A549 (cell line): ENCODE measurements at regions not wholly inside any gene's neighbourhood (a gene's known extent, or its start where the extent isn't known, plus 50 kb on each side); places are given as distances from the start of the nearest gene placed in this dataset.

Experiments used
- ATAC-seq, 2 experiments: fragments of 200-7000 bp in 1 of 2; fragments of >200 bp in 1 of 2; cut with Nextera tagmentation in 1 of 2; cut with Tn5 transposase in 1 of 2; 3 replicates each; pipeline versions ENCODE4 v1.8.0 to v1.9.1; 2018 to 2020; ENCODE audit warnings: mild to moderate bottlenecking in 1 of 2, moderate library complexity in 1 of 2
- CTCF ChIA-PET: fragments of 300-600 bp; sonication (Branson Sonifier 250); formaldehyde crosslinking; extraction: SDS; loops from one replicate; lab custom pipeline; 2021; ENCODE audit warnings: antibody characterized with exemption, inconsistent platforms; lab: Yijun Ruan, JAX
- POLR2A ChIA-PET: fragments of 350-600 bp; formaldehyde crosslinking; extraction: SDS; loops from one replicate; lab custom pipeline; 2021; ENCODE audit warnings: antibody characterized with exemption, inconsistent platforms; lab: Yijun Ruan, JAX
- DNase-seq, 2 experiments: peaks; one replicate each; pipeline versions ENCODE4 v3.0.0 to v3.0.0-alpha.2; 2011 to 2016; ENCODE audit warnings: low read depth in 1 of 2, low spot score in 1 of 2
- FAIRE-seq: peaks from 2 replicates; lab custom pipeline; 2011; peaks lifted over from hg19 to GRCh38; lab: Jason Lieb, UNC
- H3K27ac ChIP-seq, 2 experiments: fragments of >200 bp; sonication (Bioruptor Twin); formaldehyde crosslinking; 3 replicates each; pipeline ENCODE4 v1.5.1; 2016 to 2017
- H3K4me1 ChIP-seq: fragments of >200 bp; sonication (Bioruptor Twin); formaldehyde crosslinking; 3 replicates; pipeline ENCODE4 v1.6.1; 2016
- H3K4me2 ChIP-seq: fragments of >200 bp; sonication (Bioruptor Twin); formaldehyde crosslinking; 3 replicates; pipeline ENCODE4 v1.6.1; 2016
- H3K4me3 ChIP-seq: fragments of >200 bp; sonication (Bioruptor Twin); formaldehyde crosslinking; 3 replicates; pipeline ENCODE4 v1.5.1; 2016
- H3K9me3 ChIP-seq: fragments of >200 bp; sonication (Bioruptor Twin); formaldehyde crosslinking; 3 replicates; pipeline ENCODE4 v1.6.1; 2016
- BHLHE40 ChIP-seq: IDR thresholded peaks from 2 replicates; pipeline ENCODE4 v1.6.1; 2012; ENCODE audit warnings: low read depth, low read length, inconsistent platforms
- CBX2 ChIP-seq: fragments of 200-600 bp; sonication (generic); IDR thresholded peaks from 2 replicates; pipeline ENCODE4 v1.6.1; 2016; ENCODE audit warnings: low read depth, mild to moderate bottlenecking, borderline replicate concordance
- CBX8 ChIP-seq: fragments of 200-600 bp; sonication (generic); IDR thresholded peaks from 2 replicates; pipeline ENCODE4 v1.6.1; 2016
- CHD4 ChIP-seq: fragments of 200-600 bp; sonication (generic); IDR thresholded peaks from 2 replicates; pipeline ENCODE4 v1.6.1; 2016; ENCODE audit warnings: antibody characterized with exemption, mild to moderate bottlenecking, borderline replicate concordance
- FOSL2 ChIP-seq, 2 experiments: fragments of 450-650 bp in 1 of 2; fragments of >200 bp in 1 of 2; sonication (Bioruptor Twin) in 1 of 2; formaldehyde crosslinking; IDR thresholded peaks; 2 replicates each; pipeline versions ENCODE4 v1.5.0 to v1.6.1; 2016 to 2020; ENCODE audit warnings: mild to moderate bottlenecking in 1 of 2, moderate library complexity in 1 of 2
- GATA3 ChIP-seq: IDR thresholded peaks from 2 replicates; pipeline ENCODE4 v1.6.1; 2012; ENCODE audit warnings: borderline replicate concordance
- HEYL ChIP-seq: fragments of 250-450 bp; sonication (Bioruptor Pico); IDR thresholded peaks from 2 replicates; pipeline ENCODE4 v1.8.0; 2021; ENCODE audit warnings: mild to moderate bottlenecking, moderate library complexity
- HOXA7 ChIP-seq: fragments of 250-450 bp; sonication (Bioruptor Pico); IDR thresholded peaks from 2 replicates; pipeline ENCODE4 v1.5.0; 2020; ENCODE audit warnings: mild to moderate bottlenecking, moderate library complexity
- HOXB5 ChIP-seq: fragments of 250-450 bp; sonication (Bioruptor Pico); IDR thresholded peaks from 2 replicates; pipeline ENCODE4 v1.5.0; 2020; ENCODE audit warnings: mild to moderate bottlenecking, moderate library complexity
- JUN ChIP-seq, 2 experiments: fragments of >200 bp; sonication (Bioruptor Twin); formaldehyde crosslinking; IDR thresholded peaks; 2 replicates in 1 of 2; 3 replicates in 1 of 2; pipeline ENCODE4 v1.6.1; 2016 to 2017
- KDM5A ChIP-seq: fragments of 200-600 bp; sonication (generic); IDR thresholded peaks from 2 replicates; pipeline ENCODE4 v1.6.1; 2016; ENCODE audit warnings: antibody characterized with exemption, mild to moderate bottlenecking
- MAFK ChIP-seq: fragments of 450-650 bp; IDR thresholded peaks from 2 replicates; pipeline ENCODE4 v1.6.1; 2014; ENCODE audit not compliant: partially characterized antibody
- MAZ ChIP-seq: fragments of 150-350 bp; IDR thresholded peaks from 2 replicates; pipeline ENCODE4 v1.6.1; 2014; ENCODE audit warnings: antibody characterized with exemption, low read depth, low read length, borderline replicate concordance
- RARB ChIP-seq: fragments of 250-450 bp; sonication (Bioruptor Pico); IDR thresholded peaks from 2 replicates; pipeline ENCODE4 v1.8.0; 2021; ENCODE audit warnings: mild to moderate bottlenecking, moderate library complexity
- RFX5 ChIP-seq: fragments of 450-650 bp; IDR thresholded peaks from 2 replicates; pipeline ENCODE4 v1.7.1; 2014; ENCODE audit warnings: antibody characterized with exemption, mild to moderate bottlenecking, moderate library complexity
- RNF2 ChIP-seq: fragments of 200-600 bp; sonication (generic); IDR thresholded peaks from 2 replicates; pipeline ENCODE4 v1.6.1; 2016; ENCODE audit warnings: low read depth, mild to moderate bottlenecking, antibody characterized with exemption, moderate library complexity, borderline replicate concordance
- SMC3 ChIP-seq: fragments of >200 bp; sonication (Bioruptor Twin); formaldehyde crosslinking; IDR thresholded peaks from 3 replicates; pipeline ENCODE4 v1.6.1; 2018; ENCODE audit warnings: inconsistent platforms
- TFCP2L1 ChIP-seq: fragments of 250-450 bp; sonication (Bioruptor Pico); IDR thresholded peaks from 2 replicates; pipeline ENCODE4 v1.5.0; 2021; ENCODE audit warnings: mild to moderate bottlenecking
- ZC3H11A ChIP-seq: fragments of 450-650 bp; IDR thresholded peaks from 2 replicates; pipeline ENCODE4 v1.6.1; 2014; ENCODE audit warnings: antibody characterized with exemption, mild to moderate bottlenecking
- ZFP36 ChIP-seq: fragments of 450-650 bp; IDR thresholded peaks from 2 replicates; pipeline ENCODE4 v1.6.1; 2014; ENCODE audit warnings: borderline replicate concordance; ENCODE audit not compliant: partially characterized antibody
- WGBS: methylation state at CpG from one replicate; pipeline ENCODE4 v1.1.6; 2017; ENCODE audit errors: missing lambda C conversion rate; 5-methylcytosine and 5-hydroxymethylcytosine counted together
- TF ChIP-seq, protein P1 (sequence below): fragments of 250-450 bp; sonication (Bioruptor Pico); IDR thresholded peaks from 2 replicates; pipeline ENCODE4 v1.5.0; 2021; ENCODE audit warnings: mild to moderate bottlenecking, moderate library complexity, borderline replicate concordance
- TF ChIP-seq, protein P2 (sequence below): fragments of 450-650 bp; IDR thresholded peaks from 2 replicates; pipeline ENCODE4 v1.6.1; 2014; ENCODE audit warnings: antibody characterized with exemption
- TF ChIP-seq, protein P3 (sequence below): fragments of 150-350 bp; IDR thresholded peaks from 2 replicates; pipeline ENCODE4 v1.6.1; 2014; ENCODE audit warnings: low read depth, mild to moderate bottlenecking, low read length
- TF ChIP-seq, protein P4 (sequence below): fragments of >200 bp; sonication (Bioruptor Twin); formaldehyde crosslinking; IDR thresholded peaks from 3 replicates; pipeline ENCODE4 v1.6.1; 2016
- TF ChIP-seq, protein P5 (sequence below): IDR thresholded peaks from 2 replicates; pipeline ENCODE4 v1.6.1; 2012
- TF ChIP-seq, protein P6 (sequence below): fragments of >200 bp; sonication (Bioruptor Twin); formaldehyde crosslinking; IDR thresholded peaks from 2 replicates; pipeline ENCODE4 v1.6.1; 2016
- TF ChIP-seq, protein P7 (sequence below): fragments of 250-450 bp; sonication (Bioruptor Pico); IDR thresholded peaks from 2 replicates; pipeline ENCODE4 v1.5.0; 2020; ENCODE audit warnings: low read depth, mild to moderate bottlenecking, moderate library complexity

DNA sequence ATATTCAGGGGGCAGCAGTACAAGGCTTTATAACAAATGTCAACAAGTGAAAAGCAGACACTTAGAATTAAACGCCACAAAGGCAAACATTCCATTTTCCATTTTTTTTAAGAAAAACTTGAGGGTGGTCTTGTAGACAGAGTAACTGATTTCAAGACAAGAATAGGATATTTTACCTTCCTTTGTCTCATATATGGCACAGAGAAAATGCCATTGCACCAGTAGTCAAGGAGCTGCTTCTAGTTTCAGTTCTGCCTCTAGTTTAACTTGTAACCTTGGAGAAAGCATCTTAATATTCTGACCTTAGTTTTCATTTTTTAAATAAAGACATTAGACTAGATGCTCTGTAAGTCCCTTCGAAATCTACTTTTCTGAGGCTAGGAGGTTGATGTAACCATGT, 355.3 kb upstream of the KCNN2 start:
- Histone ChIP-seq H3K4me2 (no peak overlapping the region), H3K4me1 (no peaks in the 10 kb centered on the region), H3K4me3 (no peak overlapping the region), H3K9me3 (no peaks in the 10 kb centered on the region), H3K27ac (no peak overlapping the region)
- no peak for TF ChIP-seq GATA3
- no peak for TF ChIP-seq CHD4
- no peak for TF ChIP-seq BHLHE40
- TF ChIP-seq, protein P1, sequence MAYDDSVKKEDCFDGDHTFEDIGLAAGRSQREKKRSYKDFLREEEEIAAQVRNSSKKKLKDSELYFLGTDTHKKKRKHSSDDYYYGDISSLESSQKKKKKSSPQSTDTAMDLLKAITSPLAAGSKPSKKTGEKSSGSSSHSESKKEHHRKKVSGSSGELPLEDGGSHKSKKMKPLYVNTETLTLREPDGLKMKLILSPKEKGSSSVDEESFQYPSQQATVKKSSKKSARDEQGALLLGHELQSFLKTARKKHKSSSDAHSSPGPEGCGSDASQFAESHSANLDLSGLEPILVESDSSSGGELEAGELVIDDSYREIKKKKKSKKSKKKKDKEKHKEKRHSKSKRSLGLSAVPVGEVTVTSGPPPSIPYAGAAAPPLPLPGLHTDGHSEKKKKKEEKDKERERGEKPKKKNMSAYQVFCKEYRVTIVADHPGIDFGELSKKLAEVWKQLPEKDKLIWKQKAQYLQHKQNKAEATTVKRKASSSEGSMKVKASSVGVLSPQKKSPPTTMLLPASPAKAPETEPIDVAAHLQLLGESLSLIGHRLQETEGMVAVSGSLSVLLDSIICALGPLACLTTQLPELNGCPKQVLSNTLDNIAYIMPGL (CRISPR knock-in tag) = no peak
- TF ChIP-seq CBX2 = no peak
- ChIA-PET CTCF (no interaction called here), POLR2A (no interaction called here)
- ATAC-seq = no peak
- no peak for DNase-seq
- FAIRE-seq = no peak
- whole genome bisulfite sequencing = 0% methylated on average over 2 of the region's 2 CpGs

DNA sequence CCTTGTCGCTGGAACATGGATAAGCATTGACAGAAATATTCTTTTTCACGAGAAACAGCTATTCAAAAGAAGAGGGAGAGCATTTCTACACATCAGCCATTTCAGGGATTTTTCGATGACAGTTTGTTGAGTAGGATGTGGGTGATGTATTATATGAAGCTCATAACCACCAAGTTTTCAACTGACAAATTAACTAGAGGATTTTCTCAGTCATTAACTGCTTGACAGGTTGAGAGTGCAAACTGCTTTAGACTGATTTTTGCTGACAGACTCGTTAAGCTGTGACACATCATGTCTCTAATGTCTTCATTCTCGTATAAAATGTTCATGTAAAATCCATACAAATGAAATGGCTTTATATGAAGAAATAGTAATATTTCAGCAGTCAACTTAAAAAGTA, 354.2 kb upstream of the KCNN2 start:
- Histone ChIP-seq H3K27ac (no peak overlapping the region), H3K4me2 (no peak overlapping the region), H3K4me3 (no peak overlapping the region), H3K4me1 (no peaks in the 10 kb centered on the region), H3K9me3 (no peaks in the 10 kb centered on the region)
- ATAC-seq (no peak), DNase-seq (no peak), FAIRE-seq (no peak)
- 0% methylated on average over 5 of the region's 5 CpGs for WGBS
- TF ChIP-seq JUN (IDR thresholded peaks at IDR 0.05) (no peak), ZC3H11A (no peak), HOXB5 (CRISPR knock-in tag) (no peak), TFCP2L1 (CRISPR knock-in tag) (no peak), ZFP36 (no peak), FOSL2 (IDR thresholded peaks at IDR 0.05) (no peak), FOSL2 (CRISPR knock-in tag; IDR thresholded peaks at IDR 0.05) (no peak), MAZ (no peak), KDM5A (no peak), CBX8 (no peak)
- TF ChIP-seq, protein P2, sequence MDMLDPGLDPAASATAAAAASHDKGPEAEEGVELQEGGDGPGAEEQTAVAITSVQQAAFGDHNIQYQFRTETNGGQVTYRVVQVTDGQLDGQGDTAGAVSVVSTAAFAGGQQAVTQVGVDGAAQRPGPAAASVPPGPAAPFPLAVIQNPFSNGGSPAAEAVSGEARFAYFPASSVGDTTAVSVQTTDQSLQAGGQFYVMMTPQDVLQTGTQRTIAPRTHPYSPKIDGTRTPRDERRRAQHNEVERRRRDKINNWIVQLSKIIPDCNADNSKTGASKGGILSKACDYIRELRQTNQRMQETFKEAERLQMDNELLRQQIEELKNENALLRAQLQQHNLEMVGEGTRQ = no peak
- TF ChIP-seq, protein P3, sequence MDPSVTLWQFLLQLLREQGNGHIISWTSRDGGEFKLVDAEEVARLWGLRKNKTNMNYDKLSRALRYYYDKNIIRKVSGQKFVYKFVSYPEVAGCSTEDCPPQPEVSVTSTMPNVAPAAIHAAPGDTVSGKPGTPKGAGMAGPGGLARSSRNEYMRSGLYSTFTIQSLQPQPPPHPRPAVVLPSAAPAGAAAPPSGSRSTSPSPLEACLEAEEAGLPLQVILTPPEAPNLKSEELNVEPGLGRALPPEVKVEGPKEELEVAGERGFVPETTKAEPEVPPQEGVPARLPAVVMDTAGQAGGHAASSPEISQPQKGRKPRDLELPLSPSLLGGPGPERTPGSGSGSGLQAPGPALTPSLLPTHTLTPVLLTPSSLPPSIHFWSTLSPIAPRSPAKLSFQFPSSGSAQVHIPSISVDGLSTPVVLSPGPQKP = no peak
- TF ChIP-seq, protein P4, sequence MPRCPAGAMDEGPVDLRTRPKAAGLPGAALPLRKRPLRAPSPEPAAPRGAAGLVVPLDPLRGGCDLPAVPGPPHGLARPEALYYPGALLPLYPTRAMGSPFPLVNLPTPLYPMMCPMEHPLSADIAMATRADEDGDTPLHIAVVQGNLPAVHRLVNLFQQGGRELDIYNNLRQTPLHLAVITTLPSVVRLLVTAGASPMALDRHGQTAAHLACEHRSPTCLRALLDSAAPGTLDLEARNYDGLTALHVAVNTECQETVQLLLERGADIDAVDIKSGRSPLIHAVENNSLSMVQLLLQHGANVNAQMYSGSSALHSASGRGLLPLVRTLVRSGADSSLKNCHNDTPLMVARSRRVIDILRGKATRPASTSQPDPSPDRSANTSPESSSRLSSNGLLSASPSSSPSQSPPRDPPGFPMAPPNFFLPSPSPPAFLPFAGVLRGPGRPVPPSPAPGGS = no peak
- TF ChIP-seq, protein P5, sequence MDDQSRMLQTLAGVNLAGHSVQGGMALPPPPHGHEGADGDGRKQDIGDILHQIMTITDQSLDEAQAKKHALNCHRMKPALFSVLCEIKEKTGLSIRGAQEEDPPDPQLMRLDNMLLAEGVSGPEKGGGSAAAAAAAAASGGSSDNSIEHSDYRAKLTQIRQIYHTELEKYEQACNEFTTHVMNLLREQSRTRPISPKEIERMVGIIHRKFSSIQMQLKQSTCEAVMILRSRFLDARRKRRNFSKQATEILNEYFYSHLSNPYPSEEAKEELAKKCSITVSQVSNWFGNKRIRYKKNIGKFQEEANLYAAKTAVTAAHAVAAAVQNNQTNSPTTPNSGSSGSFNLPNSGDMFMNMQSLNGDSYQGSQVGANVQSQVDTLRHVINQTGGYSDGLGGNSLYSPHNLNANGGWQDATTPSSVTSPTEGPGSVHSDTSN = no peak
- ChIA-PET POLR2A (no interaction called here), CTCF (no interaction called here)

DNA sequence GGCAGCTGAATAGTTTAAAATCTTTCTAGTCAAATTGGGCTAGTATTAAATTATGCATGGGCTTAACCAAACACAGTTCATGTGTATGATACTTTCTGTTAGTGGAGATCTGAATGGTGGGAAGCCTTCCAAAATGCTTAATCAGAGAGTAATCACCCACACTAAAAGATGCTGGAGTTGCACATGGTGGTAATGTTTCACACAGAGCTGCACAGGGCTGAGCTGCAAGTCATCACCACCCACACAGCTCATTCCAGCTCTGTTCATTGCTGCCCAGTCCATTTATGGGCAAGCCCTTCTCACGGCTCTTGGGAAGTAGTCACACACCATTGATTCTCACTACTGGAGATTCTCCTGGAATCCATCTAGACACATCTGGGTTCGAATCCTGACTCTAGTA, 351.5 kb upstream of the KCNN2 start:
- ATAC-seq = no peak
- POLR2A ChIA-PET = no interaction called here
- H3K4me1 ChIP-seq = no peaks in the 10 kb centered on the region
- FAIRE-seq = no peak
- CTCF ChIA-PET = no interaction called here
- H3K27ac ChIP-seq = no peak overlapping the region
- H3K9me3 ChIP-seq = no peaks in the 10 kb centered on the region
- H3K4me2 ChIP-seq = no peak overlapping the region
- H3K4me3 ChIP-seq = no peak overlapping the region
- WGBS = 0% methylated on average over 2 of the region's 2 CpGs
- DNase-seq = no peak
- TF ChIP-seq GATA3 = no peak
- TF ChIP-seq CBX8 = no peak
- TF ChIP-seq, protein P6, sequence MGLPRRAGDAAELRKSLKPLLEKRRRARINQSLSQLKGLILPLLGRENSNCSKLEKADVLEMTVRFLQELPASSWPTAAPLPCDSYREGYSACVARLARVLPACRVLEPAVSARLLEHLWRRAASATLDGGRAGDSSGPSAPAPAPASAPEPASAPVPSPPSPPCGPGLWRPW = no peak
- TF ChIP-seq KDM5A = no peak
- TF ChIP-seq RARB (CRISPR knock-in tag) = no peak
- no peak for TF ChIP-seq HOXA7 (CRISPR knock-in tag)
- no peak for TF ChIP-seq HEYL (CRISPR knock-in tag)
- TF ChIP-seq JUN (IDR thresholded peaks at IDR 0.05) = no peak
- TF ChIP-seq MAZ = no peak
- no peak for TF ChIP-seq RFX5
- TF ChIP-seq MAFK = no peak
- TF ChIP-seq, protein P7, sequence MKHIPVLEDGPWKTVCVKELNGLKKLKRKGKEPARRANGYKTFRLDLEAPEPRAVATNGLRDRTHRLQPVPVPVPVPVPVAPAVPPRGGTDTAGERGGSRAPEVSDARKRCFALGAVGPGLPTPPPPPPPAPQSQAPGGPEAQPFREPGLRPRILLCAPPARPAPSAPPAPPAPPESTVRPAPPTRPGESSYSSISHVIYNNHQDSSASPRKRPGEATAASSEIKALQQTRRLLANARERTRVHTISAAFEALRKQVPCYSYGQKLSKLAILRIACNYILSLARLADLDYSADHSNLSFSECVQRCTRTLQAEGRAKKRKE (CRISPR knock-in tag) = no peak
- no peak for TF ChIP-seq SMC3
- TF ChIP-seq RNF2 = no peak
- TF ChIP-seq, protein P3 = no peak
